Breast epithelium (tissue), 3 donors: ENCODE measurements at regions not wholly inside any gene's neighbourhood (a gene's known extent, or its start where the extent isn't known, plus 50 kb on each side); places are given as distances from the start of the nearest gene placed in this dataset.

Source experiments
- CTCF ChIP-seq, 3 donors: fragments of 450-650 bp; IDR thresholded peaks; one replicate each; pipeline ENCODE4 v1.5.1; 2016 to 2017; ENCODE audit warnings: antibody characterized with exemption in 3 of 3, mild to moderate bottlenecking in 3 of 3, moderate library complexity in 3 of 3
- POLR2AphosphoS5 ChIP-seq, 3 donors: sonication (generic); formaldehyde crosslinking; IDR thresholded peaks; one replicate each; pipeline ENCODE4 v1.6.1; 2017; ENCODE audit warnings: antibody characterized with exemption in 3 of 3

GRCh38 chr4:41396869-41397268, 140.1 kb downstream of the UCHL1 start:
- TF ChIP-seq CTCF (IDR thresholded peaks at IDR 0.05) (no peak), POLR2AphosphoS5 (IDR thresholded peaks at IDR 0.05) (no peak)
